Activated CD4-positive, CD25-positive, alpha-beta regulatory T cell (primary cell): ENCODE measurements at regions not wholly inside any gene's neighbourhood (a gene's known extent, or its start where the extent isn't known, plus 50 kb on each side); places are given as distances from the start of the nearest gene placed in this dataset.
"Not testable (repeated sequence)": the region's sequence is repeated elsewhere in the genome, so short reads cannot be mapped to it uniquely, and the experiment has no call there.

ENCODE experiments used
- DNase-seq, 4 experiments: peaks; one replicate each; lab custom pipeline; 2025; lab: John Stamatoyannopoulos, UW

DNA sequence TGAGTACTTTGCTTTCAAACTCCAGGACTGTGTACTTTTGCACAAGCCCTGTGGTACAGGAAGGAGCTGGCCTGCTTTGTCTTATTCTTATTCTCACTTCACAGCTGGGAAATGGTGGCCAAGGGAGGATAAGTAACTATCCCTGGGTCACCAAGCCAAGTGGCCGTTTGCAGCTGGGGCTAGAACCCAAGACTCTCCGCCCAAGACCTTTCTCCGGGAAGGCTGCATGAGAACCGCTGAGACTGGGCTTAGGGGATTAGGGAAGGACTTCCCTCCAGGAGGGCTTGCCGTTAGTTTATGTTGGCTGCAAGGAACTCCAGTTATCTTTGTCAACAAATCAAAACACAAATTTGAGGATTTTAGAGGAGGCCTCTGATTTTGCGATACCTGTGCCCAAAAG is 109.5 kb upstream of the ADRA1D start:
- no peak for DNase-seq

DNA sequence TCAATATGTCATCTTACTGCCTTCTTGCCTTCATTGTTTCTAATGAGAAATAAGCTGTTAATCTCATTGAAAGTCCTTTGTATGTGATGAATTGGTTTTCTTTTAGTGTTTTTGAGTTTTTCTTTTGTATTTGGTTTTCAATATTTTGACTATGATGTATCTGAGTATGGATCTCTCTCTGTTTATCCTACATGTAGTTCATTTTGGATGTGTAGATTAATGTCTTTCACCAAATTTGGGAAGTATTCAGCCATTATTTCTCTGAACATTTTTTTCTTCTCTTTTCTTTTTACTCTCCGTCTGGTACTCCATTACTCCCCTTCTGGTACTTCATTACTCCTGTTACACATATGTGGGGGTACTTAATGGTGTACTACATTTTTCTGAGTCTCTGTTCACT is 103.3 kb upstream of the ADRA1D start:
- no peak for DNase-seq

DNA sequence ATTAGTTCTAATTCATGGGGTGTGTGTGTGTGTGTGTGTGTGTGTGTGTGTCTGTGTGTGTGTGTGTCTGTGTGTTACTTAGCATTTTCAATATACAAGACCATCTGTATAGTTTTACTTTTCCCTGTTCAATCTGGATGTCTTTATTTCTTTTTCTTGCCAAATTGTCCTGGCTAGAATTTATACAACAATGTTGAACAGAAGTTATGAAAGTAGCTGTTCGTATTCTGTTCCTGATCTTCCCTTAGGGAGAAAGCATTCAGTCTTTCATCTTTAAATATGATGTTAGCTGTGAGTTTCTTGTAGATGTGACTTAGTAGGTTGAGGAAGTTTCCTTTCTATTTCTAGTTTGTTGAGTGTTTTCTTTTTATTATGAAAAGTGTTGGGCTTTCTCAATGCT is 101.0 kb upstream of the ADRA1D start:
- DNase-seq: no peak

DNA sequence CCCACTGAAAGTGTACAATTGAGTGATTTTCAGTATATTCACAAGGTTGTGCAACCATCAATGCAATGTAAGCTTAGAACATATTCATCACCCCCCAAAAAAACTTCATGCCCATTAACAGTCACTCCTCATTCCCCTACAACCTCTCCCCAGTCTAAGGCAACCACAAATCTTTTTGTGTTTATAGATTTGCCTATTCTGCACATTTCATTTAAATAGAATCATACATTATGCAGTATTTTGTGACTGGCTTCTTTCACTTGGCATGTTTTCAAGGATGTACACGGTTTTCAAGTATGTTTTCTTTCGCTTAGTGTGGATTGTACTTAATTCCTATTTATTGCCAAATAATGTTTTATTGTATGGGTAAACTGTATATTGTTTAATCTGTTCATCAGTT is 95.6 kb upstream of the ADRA1D start:
- no peak for DNase-seq

DNA sequence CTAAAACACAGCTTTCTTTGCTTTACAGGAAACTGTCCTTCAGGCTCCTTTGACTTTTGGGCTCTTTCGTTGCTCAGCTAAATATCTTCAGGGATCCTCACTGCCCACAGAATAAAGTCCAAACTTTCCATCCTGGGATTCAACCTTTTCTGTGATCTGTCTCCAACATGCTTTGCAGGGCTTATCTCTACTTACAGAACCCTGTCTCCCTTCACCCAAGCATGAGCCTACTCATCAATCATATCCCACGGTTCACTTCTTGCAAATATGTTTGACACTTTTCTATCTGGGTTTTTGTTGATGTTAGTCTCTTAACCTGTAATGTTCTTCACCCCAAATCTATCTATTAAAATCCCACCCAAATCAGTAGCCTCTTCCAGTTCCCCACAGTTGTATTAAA is 93.5 kb upstream of the ADRA1D start:
- no peak for DNase-seq

DNA sequence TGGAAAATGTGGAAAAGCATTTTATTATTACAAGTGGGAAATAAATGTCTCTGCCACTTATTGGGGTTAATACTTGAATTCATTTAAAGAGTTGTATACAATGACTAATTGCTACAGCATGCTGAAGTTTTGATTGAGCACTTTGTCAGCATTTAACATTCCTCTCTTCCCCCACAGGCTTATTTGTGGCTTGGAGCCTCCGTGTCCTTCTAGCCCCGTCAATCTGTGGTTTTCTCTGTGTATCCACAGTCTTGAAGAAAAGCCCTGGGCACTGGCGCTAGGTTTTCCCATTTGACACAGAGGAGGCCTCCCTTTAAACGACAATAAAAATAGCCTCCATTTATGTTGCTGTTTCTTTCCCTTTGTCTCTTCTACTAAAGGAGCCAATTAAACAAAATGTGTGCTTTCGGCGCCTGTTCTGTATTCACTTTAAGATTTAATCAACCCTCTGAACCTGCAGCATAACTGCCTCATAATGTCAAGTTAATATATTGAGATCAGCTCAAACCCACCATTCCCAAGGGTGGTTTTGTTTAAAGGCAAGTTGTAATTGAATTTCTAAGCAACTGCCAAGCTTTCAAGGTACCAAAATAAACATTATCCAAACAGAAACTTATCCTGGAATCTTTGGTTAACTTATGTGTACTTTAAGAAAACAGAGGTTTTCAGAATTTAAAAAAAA is 92.9 kb upstream of the ADRA1D start:
- no peak for DNase-seq

DNA sequence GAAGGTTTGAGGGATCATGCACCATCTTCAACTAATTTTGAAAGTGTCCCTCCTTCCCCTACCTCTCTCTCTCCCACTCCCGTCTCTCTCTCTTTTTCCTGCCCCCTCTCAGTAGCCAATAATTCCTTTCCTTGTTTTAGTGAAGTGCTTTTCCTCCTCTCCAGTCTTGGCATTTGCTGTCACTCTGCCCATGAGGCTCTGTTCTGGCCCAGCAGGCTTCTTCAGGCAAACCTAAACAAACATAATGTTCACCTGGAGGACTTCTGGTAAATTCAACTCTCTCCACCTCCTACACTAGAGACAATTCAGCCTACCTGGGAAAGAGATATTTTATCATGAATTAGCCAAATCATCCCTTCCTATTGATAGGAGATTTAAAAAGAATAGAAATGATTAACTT is 86.6 kb upstream of the ADRA1D start:
- no peak for DNase-seq

DNA sequence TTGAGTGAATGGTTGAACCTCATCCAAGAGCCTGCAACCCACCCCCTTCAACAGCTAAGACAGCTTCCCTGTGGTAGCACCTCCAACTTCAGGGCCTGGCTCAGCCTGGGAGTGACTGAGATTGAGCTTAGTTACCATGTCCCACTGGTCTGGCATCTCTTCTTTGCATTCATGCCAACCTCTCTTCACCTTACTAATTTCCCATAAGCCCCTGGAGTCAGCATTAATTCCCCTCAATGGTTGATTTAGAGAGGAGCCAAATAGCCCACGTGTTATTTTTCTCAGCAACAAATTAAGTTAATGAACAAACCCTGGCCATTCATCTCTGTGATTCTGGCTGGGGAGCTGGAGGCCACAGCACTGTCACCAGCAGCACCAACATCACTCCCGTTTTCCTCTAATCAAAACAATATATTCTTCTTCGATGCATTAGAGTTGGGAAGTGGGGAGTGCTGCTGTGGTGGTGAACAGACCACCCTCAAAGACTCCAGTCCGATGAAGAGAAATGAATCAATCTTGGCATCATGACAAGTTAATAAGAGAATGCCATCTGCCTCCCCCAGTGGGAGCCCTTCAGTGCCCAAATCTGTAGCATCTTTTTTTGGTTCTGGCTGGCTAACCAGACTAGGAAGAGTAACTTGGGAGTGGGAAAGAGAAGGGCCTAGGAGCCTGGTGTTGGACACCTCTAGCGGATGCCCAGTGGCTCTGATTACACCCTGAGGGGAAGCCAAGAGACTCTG is 83.2 kb upstream of the ADRA1D start:
- no peak for DNase-seq

DNA sequence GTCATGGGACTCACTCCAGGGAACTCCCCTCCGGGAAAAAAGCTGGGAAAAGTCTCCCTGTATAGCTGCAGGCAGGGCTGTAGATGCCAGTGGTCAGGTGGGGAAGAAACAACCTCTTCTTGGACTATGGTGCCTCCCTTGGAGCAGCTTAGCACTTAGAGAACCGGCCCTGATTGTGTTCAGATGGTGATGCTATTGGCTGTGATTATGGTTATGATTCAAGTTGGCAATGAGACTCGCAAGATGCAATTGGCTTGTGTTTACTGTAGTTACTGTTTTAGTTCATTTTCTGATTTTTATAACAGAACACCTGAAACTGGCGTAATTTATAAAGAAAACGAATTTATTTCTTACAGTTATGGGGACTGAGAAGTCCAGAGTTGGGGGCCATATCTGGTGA is 80.9 kb upstream of the ADRA1D start:
- no peak for DNase-seq

DNA sequence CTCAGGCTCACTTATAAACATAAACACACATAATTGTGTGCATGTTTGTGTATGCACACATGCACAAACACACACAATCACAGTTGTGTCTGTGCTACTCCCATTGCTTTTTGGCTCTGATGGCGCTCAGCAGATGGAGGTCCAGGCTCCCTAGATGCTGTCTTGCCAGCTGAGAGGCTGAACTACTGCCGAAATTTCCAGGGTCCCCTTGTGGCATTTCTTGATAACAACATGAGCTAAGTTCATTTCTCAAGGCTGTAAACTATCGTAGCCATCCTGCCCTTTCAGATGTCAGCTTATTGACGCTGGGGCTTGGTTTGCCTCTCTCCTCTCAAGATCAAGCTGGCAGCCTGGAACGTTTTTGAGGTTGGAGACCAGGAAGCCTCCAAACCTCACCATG is 80.1 kb upstream of the ADRA1D start:
- DNase-seq: no peak

DNA sequence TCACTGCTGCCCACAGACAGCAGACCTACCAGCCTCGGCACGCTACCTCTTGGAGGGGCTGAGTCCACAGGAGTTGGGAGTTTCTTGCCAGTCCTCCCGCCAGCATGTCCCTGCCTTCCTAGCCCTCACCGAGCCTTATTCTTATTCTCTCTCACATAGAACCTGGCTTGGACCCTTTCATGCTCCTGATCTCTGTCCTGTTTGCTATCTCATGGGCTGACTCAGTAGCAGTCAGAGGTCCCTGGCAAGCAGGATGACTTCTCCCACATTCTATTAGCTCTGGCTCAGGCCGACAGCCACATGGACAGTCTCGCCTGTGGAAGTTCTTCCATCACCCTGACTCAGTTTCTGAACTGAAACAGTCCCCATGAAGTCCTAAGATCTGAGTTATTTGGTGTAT is 79.5 kb upstream of the ADRA1D start:
- no peak for DNase-seq

DNA sequence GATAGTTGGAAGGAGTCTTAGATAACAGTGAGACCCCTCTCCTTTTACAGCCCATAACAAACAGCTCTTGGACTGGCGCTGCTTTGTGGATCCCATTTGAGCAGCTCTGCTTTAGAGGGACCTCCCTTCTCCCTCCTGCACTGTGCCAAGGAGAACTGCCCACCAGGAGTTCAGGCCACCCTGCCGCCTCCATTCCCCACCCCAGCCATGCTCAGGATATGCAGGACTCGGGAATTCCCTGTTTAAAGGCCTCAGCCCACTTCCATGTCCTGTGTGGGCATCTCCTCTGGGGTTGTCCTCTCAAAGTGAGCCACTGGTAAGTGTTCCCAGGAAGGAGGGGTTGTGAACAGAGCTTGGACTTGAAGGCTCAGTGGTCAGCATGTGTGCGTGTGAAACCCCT is 78.9 kb upstream of the ADRA1D start:
- DNase-seq: no peak

DNA sequence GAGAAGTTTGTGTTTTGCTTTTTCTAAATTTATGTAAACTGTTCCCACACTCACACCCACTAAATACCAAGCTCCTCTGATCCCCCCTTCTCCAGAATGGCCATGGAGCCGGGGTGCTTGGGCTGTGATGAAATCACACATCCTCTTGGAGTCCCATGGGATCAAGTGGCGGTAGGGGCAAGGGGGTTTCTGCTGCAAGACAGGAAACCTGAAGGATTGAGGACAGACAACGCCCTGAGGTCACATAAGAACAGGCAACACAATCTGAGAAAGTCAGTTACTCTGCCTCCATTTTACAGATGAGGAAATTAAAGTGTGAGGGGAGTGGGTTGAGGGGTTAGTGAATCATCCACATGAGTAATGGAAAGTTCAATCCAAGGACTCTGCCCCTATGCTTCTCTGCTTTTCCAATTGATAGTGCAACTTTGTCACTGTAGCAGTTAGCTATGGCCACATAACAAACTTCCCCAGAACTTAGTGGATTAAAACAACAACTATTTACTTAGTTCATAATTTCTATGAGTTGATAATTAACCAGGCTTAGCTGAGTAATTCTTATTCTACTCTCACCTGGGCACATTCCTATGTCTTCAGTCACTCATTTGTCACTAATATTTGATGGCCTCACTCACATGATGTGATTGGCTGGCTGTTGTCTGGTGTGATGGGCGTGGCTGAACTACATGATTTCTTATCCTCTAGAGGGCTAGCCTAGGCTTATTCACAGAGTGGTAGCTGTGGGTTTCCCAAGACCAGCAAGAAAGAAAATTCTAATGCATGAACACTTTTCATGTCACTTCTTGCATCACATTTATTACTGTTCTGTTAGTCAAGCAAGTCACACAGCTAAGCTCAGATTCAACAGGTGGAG is 77.3 kb upstream of the ADRA1D start:
- no peak for DNase-seq

DNA sequence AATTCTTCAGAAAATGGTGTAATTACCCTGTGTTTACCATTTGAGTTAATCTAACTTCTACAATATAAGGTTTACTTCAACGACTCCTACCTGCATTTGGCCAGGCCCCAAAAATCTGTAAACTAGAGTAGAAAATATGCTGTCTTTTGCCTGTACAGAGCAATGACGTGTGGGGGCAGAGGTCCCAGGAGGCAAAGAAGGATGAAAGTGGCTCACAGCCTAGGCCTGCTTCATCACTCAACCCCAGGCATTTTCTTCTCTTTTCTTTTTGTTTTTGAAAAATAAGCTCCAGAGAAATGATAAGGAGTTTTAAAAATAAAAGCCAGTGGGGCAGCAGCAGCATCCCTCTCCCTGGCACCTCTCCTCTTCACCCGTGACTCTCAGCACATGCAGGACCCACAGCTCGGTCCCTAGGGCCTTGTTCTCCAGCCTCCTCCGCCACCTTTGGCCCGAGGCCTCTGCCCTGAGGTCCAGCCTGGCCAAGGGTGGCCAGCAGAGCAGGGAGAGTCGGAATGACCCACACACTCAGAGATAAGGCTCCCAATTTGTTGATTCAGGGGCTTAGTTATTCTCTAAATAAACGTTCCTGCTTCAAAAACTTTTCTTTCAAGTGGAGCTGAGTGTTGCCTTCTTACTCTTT is 76.6 kb upstream of the ADRA1D start:
- no peak for DNase-seq

DNA sequence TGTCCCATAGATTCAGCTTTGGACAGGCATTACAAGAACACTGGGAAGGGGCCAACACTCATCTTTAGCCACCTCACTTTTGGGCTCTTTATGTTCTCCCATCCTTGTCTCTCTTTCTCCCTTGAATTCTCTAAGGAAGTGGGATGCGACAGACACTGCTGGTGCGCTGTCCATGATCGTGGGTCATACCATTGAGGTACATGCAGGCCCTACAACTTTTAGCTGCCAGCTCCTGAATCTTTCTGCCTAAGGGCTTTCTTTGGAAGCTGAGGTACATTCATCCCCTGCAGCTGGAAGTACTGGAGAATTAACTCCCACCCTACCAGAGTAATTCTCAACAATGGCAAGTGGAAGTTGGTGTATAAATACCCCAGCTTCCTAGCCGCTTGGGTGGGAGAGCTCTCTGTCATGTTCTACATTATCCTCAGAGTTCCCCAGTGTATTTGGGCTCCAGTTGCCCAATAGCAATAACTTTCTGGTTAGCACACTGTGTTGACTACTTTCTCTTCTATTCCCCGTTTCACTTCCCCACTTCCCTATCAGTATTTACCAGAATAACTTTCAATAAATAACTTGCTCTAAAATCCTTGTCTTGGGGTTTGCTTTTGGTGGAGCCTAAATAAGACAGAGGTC is 75.6 kb upstream of the ADRA1D start:
- no peak for DNase-seq

DNA sequence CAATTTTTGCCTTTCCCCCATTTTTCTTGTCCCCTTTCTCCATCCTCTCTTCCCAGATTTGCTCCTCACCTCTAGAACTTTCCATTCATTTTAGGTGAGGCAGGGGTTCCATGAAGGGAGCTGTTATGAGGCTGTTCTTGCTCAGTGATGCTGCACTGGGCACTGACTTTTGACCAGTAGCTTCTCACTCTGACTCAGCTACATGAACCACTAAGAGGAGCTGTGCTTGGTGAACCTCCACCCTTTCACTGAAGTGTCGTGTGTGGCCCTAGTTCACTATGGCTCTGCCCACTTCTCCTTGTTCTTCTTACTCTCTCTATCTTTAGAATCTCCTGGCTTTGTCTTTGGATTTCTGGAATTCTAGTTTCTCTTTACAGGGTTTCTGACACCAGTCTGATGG is 73.4 kb upstream of the ADRA1D start:
- DNase-seq: no peak

DNA sequence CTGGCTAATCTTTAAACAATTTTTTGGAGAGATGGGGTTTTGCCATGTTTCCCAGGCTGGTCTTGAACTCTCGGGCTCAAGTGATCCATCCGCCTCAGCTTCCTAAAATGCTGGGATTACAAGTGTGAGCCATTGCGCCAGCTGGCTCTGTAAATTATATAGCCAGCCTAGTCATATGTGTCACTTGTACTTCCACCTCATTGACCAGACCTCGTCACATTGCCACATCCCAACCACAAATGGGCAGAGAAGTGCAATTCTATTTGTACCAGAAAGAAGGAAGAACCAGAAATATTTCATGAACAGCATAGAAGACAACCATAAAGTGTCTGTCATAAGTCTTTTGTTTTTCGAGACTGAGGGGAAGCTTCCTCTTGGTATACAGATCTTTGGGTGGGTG is 71.2 kb upstream of the ADRA1D start:
- DNase-seq: no peak

DNA sequence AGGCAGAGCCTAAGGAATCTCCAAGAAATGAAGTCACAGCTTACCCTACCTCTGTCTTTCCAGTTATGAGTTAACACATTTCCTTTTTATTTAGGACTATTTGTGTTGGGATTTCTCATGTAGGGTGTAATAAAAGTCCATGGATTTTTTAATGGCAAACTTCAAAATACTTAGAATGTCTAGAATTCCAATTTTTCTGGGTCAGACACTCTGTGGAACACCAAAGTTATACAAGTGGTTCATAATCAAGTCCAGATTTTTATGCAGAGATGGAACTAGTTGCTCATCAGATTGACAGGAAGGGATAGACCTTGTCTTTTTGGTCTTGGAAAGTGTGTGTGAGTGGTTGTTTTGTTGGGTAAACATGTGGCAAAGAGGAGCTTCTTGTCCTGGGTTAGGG is 69.8 kb upstream of the ADRA1D start:
- no peak for DNase-seq

DNA sequence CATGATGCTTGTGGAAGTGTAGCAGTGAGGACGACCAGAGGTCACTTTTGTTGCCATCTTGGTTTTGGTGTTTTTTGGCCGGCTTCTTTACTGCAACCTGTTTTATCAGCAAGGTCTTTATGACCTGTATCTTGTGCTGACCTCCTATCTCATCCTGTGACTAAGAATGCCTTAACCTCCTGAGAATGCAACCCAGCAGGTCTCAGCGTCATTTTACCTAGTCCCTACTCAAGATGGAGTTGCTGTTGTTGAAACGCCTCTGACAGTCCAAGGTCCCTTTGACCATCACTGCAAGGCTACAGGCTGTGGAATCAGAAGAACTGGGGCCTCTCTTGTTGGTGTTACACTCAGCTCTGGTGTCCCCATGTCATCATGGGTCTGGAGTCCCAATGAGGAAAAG is 61.5 kb upstream of the ADRA1D start:
- DNase-seq: not testable (repeated sequence)

DNA sequence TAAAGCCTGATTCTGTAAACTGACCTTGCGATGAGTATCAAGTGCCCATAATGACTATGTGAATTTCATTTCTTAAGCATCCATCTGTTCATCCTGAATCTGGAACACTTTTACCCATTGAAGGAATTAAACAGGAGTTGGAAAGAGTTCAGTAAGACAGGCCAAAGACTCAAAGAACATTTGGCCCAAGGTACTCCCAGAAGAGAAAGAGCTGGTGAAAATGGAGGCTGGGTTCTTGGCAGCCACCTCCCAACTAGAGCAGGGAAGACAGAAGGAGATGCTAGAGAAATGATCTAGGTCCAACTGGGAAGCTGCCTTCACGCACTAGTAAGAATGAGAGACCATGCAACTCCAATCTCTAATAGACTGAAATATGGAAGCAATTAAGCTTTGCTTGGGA is 57.1 kb upstream of the ADRA1D start:
- no peak for DNase-seq

DNA sequence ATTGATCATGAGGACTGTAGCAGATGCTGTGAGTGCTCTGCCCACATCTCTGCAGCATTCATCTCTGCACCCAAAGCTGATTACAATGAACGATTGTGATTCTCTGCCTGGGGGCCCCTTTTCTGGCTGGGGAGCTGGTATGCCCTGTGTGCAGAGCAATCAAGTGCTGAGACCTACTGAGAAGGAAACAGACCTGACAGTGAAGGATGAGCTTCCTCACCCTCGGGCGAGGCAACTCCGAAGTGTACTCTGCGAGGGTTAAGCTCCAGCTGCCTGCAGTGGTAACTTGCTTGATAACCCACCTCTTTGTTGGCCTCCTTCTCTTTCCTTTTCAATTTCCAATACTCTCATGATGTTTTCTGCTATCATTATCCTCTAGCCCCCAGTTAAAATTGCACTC is 56.0 kb upstream of the ADRA1D start:
- no peak for DNase-seq

DNA sequence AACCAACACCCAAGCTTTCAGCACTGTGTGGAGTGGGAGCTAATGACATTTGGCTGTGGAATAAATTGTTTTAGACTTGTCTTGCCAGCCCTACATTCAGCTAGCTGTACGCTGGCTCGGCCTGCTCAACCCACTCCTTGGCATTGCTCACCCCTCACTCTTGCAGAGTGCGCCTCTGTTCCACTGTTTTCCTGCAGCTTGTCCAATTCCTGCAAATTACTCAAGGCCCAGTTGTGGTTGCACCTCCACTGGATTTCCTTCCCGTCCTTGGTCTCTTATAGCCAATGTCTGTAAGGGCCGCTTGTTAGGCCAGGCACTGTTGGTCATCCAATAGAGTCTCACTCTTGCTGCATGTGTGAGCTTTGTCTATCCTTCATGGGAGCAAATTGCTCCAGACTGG is 55.5 kb upstream of the ADRA1D start:
- no peak for DNase-seq
